HG02759 (cell line): ENCODE measurements at regions not wholly inside any gene's neighbourhood (a gene's known extent, or its start where the extent isn't known, plus 50 kb on each side); places are given as distances from the start of the nearest gene placed in this dataset.
"Not testable (repeated sequence)": the region's sequence is repeated elsewhere in the genome, so short reads cannot be mapped to it uniquely, and the experiment has no call there.

Source experiments
- ATAC-seq: cut with Tn5 transposase; IDR thresholded peaks from one replicate; pipeline ENCODE4 v1.9.1; 2021; ENCODE audit warnings: mild to moderate bottlenecking, moderate library complexity; ENCODE audit not compliant: unreplicated experiment

- peak; percentile 51 for ATAC-seq
These were observed 310.0 kb downstream of the SHQ1 start for GRCh38 chr3:72538070-72538745.

- ATAC-seq = peak; percentile 34
These were observed 310.8 kb downstream of the SHQ1 start for GRCh38 chr3:72537448-72537847.

GRCh38 chr3:72536878-72537267 lies 311.4 kb downstream of the SHQ1 start:
- ATAC-seq = no peak

- ATAC-seq = no peak
These were observed 311.9 kb downstream of the SHQ1 start for GRCh38 chr3:72536206-72536877.

- no peak for ATAC-seq
These were observed 312.5 kb downstream of the SHQ1 start for GRCh38 chr3:72535772-72536171.

- no peak for ATAC-seq
These were observed 314.4 kb downstream of the SHQ1 start for GRCh38 chr3:72533591-72534473.

GRCh38 chr3:72530426-72530825 lies 317.8 kb downstream of the SHQ1 start:
- no peak for ATAC-seq

- no peak for ATAC-seq
These were observed 319.2 kb downstream of the SHQ1 start for GRCh38 chr3:72529081-72529480.

GRCh38 chr3:72523429-72524151 lies 324.7 kb downstream of the SHQ1 start:
- ATAC-seq = peak; percentile 84

- peak; percentile 60 for ATAC-seq
These were observed 327.4 kb downstream of the SHQ1 start for GRCh38 chr3:72520690-72521308.

- ATAC-seq = no peak
These were observed 328.2 kb downstream of the SHQ1 start for GRCh38 chr3:72519946-72520604.

- no peak for ATAC-seq
These were observed 330.3 kb downstream of the SHQ1 start for GRCh38 chr3:72517921-72518424.

- ATAC-seq = no peak
These were observed 330.9 kb downstream of the SHQ1 start for GRCh38 chr3:72517336-72517735.

GRCh38 chr3:72516361-72516760 lies 331.9 kb downstream of the SHQ1 start:
- no peak for ATAC-seq

- no peak for ATAC-seq
These were observed 332.3 kb downstream of the SHQ1 start for GRCh38 chr3:72515941-72516340.

- ATAC-seq = no peak
These were observed 333.0 kb downstream of the SHQ1 start for GRCh38 chr3:72515281-72515680.

- no peak for ATAC-seq
These were observed 338.0 kb downstream of the SHQ1 start for GRCh38 chr3:72510247-72510646.

- no peak for ATAC-seq
These were observed 342.5 kb downstream of the SHQ1 start for GRCh38 chr3:72505539-72506405.

- not testable (repeated sequence) for ATAC-seq
These were observed 350.7 kb downstream of the SHQ1 start for GRCh38 chr3:72497501-72497900.
